ENCODE measurements at regions not wholly inside any gene's neighbourhood (a gene's known extent, or its start where the extent isn't known, plus 50 kb on each side); places are given as distances from the start of the nearest gene placed in this dataset.

- no peak for TF ChIP-seq CTCF (IDR thresholded peaks at IDR 0.05)
- no peak for TF ChIP-seq EZH2phosphoT487 (IDR thresholded peaks at IDR 0.05)
- no peak for TF ChIP-seq EZH2 (IDR thresholded peaks at IDR 0.05)
These were observed 245.6 kb downstream of the ANAPC1 start for GRCh38 chr2:111638274-111638877.

Data from neural progenitor cell (in vitro differentiated cells).